Body of pancreas (tissue), 4 donors: ENCODE measurements at regions not wholly inside any gene's neighbourhood (a gene's known extent, or its start where the extent isn't known, plus 50 kb on each side); places are given as distances from the start of the nearest gene placed in this dataset.

Experiments used
- ATAC-seq: fragments of 150-250 bp; one replicate; pipeline ENCODE4 v1.9.1; 2016
- DNase-seq, 4 donors: peaks; one replicate each; pipeline ENCODE4 v3.0.0-alpha.2; 2019
- H3K27ac ChIP-seq, 4 donors: fragments of 200-600 bp; sonication (generic); 1 replicate in 3 of 4; 2 replicates in 1 of 4; pipeline versions ENCODE4 v1.5.1 to v1.6.1; 2016 to 2019; ENCODE audit warnings: mild to moderate bottlenecking in 1 of 4, mixed read lengths in 1 of 4, moderate library complexity in 1 of 4
- H3K27me3 ChIP-seq, 2 donors: fragments of 200-600 bp; sonication (generic); one replicate each; pipeline ENCODE4 v1.6.0; 2016; ENCODE audit warnings: mild to moderate bottlenecking in 1 of 2
- H3K36me3 ChIP-seq, 2 donors: fragments of 200-600 bp; sonication (generic); replicated peaks in 1 of 2; 2 replicates each; pipeline ENCODE4 v1.5.1; 2016; ENCODE audit warnings: low read depth in 2 of 2; ENCODE audit not compliant: insufficient read depth in 1 of 2
- H3K4me1 ChIP-seq: fragments of 200-600 bp; sonication (generic); one replicate; pipeline ENCODE4 v1.6.0; 2016
- H3K4me3 ChIP-seq, 2 donors: fragments of 200-600 bp; sonication (generic); 1 replicate in 1 of 2; 2 replicates in 1 of 2; pipeline ENCODE4 v1.5.1; 2016 to 2019
- H3K9me3 ChIP-seq, 3 donors: fragments of 200-600 bp; sonication (generic); 1 replicate in 2 of 3; 2 replicates in 1 of 3; pipeline ENCODE4 v1.5.1; 2016
- POLR2A ChIP-seq, 3 donors: fragments of 450-650 bp; IDR thresholded peaks; one replicate each; pipeline ENCODE4 v1.6.1; 2016; ENCODE audit warnings: antibody characterized with exemption in 3 of 3, mild to moderate bottlenecking in 2 of 3
- WGBS, 2 donors: methylation state at CpG; one replicate each; pipeline ENCODE4 v1.1.5; 2017; 5-methylcytosine and 5-hydroxymethylcytosine counted together
- intact Hi-C: fragments of 100-400 bp; cut with DNase I; formaldehyde crosslinking; loops from one replicate; pipeline ENCODE4 v1.15.1; 2023
- TF ChIP-seq, protein P1 (sequence below), 7 experiments: fragments of 450-650 bp in 4 of 7; fragments of 200-600 bp in 3 of 7; sonication (generic) in 3 of 7; IDR thresholded peaks; one replicate each; pipeline ENCODE4 v1.5.1; 2016 to 2019; ENCODE audit warnings: antibody characterized with exemption in 7 of 7

DNA sequence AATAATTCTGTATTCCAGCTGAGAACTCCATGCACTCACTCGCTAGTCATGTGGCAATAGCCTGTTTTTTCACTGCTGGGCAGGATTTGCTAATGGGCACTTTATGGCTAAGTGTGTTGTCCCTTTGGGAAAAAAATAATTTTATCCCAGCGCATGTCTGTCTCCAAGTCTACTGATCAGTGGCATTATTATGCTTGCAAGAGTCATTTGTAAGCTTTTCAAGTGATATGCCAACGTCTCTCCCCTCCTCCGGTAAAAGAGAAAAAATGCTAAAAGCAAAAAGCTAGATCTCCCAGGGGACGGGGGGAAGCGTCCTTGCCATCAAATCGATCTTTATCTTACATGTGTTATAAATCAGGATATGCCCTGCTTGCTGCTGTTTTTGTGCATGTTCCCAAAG, 407.7 kb downstream of the CDH26 start:
- 31 to 45% methylated on average over 7 of the region's 7 CpGs for whole genome bisulfite sequencing, 2 donors
- ATAC-seq = no peak

DNA sequence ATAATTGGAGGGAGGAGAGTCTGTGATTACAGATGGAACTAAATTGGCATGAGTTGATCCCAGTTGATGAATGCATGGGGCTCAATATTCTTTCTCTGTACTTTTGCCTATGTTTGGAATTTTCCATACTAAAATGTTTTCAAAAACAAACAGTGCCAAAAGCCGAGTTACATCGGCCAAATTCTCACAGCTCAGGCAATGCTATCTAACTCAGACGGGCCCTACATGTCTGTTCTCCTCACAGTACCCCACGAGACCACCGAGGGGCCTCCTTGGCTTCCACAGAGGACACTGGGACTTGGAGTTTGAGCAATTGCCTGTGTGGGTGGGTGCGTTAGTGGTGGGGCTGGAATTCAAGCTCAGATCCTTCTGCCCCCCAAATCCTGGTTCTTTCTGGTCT, 413.2 kb downstream of the CDH26 start:
- no peak for ATAC-seq

More for the DNA sequence above, 407.7 kb downstream of the CDH26 start:
- no peaks in the 10 kb centered on the region for H3K27me3 ChIP-seq
- peaks cover 0 to 6% (median 0%) of the 10 kb centered on the region in 3 donors for H3K9me3 ChIP-seq
- TF ChIP-seq, protein P1, sequence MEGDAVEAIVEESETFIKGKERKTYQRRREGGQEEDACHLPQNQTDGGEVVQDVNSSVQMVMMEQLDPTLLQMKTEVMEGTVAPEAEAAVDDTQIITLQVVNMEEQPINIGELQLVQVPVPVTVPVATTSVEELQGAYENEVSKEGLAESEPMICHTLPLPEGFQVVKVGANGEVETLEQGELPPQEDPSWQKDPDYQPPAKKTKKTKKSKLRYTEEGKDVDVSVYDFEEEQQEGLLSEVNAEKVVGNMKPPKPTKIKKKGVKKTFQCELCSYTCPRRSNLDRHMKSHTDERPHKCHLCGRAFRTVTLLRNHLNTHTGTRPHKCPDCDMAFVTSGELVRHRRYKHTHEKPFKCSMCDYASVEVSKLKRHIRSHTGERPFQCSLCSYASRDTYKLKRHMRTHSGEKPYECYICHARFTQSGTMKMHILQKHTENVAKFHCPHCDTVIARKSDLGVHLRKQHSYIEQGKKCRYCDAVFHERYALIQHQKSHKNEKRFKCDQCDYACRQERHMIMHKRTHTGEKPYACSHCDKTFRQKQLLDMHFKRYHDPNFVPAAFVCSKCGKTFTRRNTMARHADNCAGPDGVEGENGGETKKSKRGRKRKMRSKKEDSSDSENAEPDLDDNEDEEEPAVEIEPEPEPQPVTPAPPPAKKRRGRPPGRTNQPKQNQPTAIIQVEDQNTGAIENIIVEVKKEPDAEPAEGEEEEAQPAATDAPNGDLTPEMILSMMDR (IDR thresholded peaks at IDR 0.05) = no peak
- no peak for TF ChIP-seq POLR2A (IDR thresholded peaks at IDR 0.05)
- intact Hi-C loops = no loop called here
- no peak overlapping the region for H3K4me3 ChIP-seq
- DNase-seq = no peak
- H3K27ac ChIP-seq = no peak overlapping the region
- H3K36me3 ChIP-seq = no peaks in the 10 kb centered on the region
- no peaks in the 10 kb centered on the region for H3K4me1 ChIP-seq

DNA sequence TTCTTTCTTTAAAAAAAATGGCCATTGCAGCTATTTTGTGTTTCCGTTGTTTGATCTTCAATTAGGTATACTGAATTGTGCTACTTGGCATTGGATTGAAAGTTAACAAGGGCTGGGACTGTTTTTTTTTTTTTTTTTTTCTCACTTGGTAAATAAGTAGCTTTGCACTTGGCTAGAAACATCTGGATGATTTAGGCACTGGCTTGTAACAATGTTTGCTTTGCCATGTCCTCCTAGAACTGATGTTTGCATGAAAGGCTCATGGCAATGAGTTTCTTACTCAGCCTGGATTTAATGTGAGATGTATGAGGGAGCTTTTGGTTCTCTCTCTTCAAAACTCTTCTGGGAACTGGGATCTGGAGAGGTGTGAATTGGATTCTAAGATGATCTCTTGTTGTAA, 414.1 kb downstream of the CDH26 start:
- H3K27me3 ChIP-seq = no peaks in the 10 kb centered on the region
- H3K9me3 ChIP-seq = peaks cover 0 to 6% (median 0%) of the 10 kb centered on the region in 3 donors
- DNase-seq = no peak
- H3K27ac ChIP-seq = no peak overlapping the region
- no peak for ATAC-seq
- no peaks in the 10 kb centered on the region for H3K4me1 ChIP-seq
- intact Hi-C loops = no loop called here
- H3K36me3 ChIP-seq = no peaks in the 10 kb centered on the region
- WGBS, 2 donors = 18 to 20% methylated on average over 1 of the region's 1 CpG
- TF ChIP-seq POLR2A (IDR thresholded peaks at IDR 0.05) = no peak
- TF ChIP-seq, protein P1 (IDR thresholded peaks at IDR 0.05) = no peak
- H3K4me3 ChIP-seq = no peak overlapping the region

More for the DNA sequence above, 413.2 kb downstream of the CDH26 start:
- Histone ChIP-seq H3K4me3 (no peak overlapping the region), H3K27ac (no peak overlapping the region), H3K4me1 (no peaks in the 10 kb centered on the region), H3K36me3 (no peaks in the 10 kb centered on the region), H3K9me3 (peaks cover 0 to 6% (median 0%) of the 10 kb centered on the region in 3 donors), H3K27me3 (no peaks in the 10 kb centered on the region)
- 41 to 42% methylated on average over 5 to 6 of the region's 6 CpGs for WGBS, 2 donors
- TF ChIP-seq, protein P1 (IDR thresholded peaks at IDR 0.05) = no peak
- TF ChIP-seq POLR2A (IDR thresholded peaks at IDR 0.05) = no peak
- DNase-seq = no peak
- intact Hi-C loops = no loop called here

GRCh38 chr20:60372822-60373221, 414.6 kb downstream of the CDH26 start:
- Histone ChIP-seq H3K36me3 (no peaks in the 10 kb centered on the region), H3K4me1 (no peaks in the 10 kb centered on the region), H3K27me3 (no peaks in the 10 kb centered on the region), H3K27ac (no peak overlapping the region), H3K4me3 (no peak overlapping the region), H3K9me3 (peaks cover 0 to 6% (median 0%) of the 10 kb centered on the region in 3 donors)
- no peak for ATAC-seq
- TF ChIP-seq, protein P1 (IDR thresholded peaks at IDR 0.05) = no peak
- no peak for TF ChIP-seq POLR2A (IDR thresholded peaks at IDR 0.05)
- no peak for DNase-seq
- 41 to 61% methylated on average over 4 of the region's 4 CpGs for WGBS, 2 donors
- intact Hi-C loops = no loop called here

GRCh38 chr20:60378620-60379019, 420.4 kb downstream of the CDH26 start:
- Histone ChIP-seq H3K4me3 (no peak overlapping the region), H3K27me3 (no peaks in the 10 kb centered on the region), H3K4me1 (no peaks in the 10 kb centered on the region), H3K36me3 (no peaks in the 10 kb centered on the region), H3K27ac (no peak overlapping the region), H3K9me3 (no peaks in the 10 kb centered on the region)
- no peak for DNase-seq
- intact Hi-C loops = no loop called here
- TF ChIP-seq POLR2A (IDR thresholded peaks at IDR 0.05) = no peak
- TF ChIP-seq, protein P1 (IDR thresholded peaks at IDR 0.05) = no peak
- ATAC-seq = no peak
